ENCODE measurements at regions not wholly inside any gene's neighbourhood (a gene's known extent, or its start where the extent isn't known, plus 50 kb on each side); places are given as distances from the start of the nearest gene placed in this dataset.

DNA sequence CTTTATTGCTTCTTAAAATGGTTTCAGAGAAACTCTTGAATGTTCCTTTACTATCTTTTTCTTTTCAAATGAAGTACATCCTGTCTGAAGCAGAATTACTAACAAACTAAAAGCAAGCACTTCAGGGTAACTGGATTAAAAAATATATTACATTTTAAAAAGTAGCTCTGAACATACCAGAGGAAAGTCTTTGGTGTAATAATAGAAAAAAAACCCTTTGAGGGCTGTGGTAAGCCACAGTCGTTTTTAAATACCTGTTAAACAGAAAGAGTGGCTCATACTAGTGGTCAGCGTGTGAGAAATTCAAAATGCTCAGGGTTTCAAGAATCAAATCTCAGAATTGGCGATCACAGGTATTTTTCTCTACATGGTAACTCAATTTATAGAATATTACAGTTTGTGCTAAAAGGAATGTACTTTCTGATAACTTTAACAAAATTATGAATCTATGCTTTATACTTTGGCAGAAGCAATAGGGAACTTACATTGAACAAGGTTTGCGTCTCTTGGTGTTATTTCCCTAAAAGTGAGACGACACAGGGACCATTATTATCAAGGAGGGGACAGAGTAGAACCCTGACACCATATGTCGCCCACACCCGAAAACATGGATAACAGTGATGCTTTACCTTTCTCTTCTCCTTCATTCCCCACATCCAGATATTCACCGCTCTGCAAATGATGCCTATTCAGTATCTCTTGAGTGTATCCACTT lies 97.0 kb upstream of the DPH5 start:
- no peaks in the 10 kb centered on the region for H3K9me3 Mint-ChIP-seq
- DNase-seq = no peak

DNA sequence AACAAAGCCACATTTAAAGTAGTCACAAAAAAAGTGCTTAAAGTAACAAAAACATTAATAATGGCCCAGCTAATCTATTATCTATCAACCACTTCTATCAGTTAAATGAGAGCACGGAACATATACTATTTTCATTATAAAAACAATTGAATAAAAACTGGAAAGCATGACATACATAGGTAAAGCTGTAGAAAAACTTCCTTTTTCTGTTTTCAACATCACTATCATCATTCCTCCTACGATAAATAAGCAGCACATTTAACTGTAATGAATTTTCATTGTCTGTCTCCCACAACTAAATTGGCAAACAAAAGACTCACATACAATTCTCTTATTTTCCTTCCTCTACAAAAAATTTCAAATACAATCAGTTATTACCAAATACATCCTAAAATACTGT lies 96.4 kb upstream of the DPH5 start:
- Mint-ChIP-seq H3K27ac (no peak overlapping the region), H3K4me1 (no peaks in the 10 kb centered on the region), H3K9me3 (no peaks in the 10 kb centered on the region), H3K4me3 (no peak overlapping the region), H3K36me3 (ENCODE audit: low read depth) (no peaks in the 10 kb centered on the region), H3K27me3 (ENCODE audit: low read depth, poor library complexity) (no peaks in the 10 kb centered on the region)
- DNase-seq = no peak
- TF ChIP-seq, protein P1, sequence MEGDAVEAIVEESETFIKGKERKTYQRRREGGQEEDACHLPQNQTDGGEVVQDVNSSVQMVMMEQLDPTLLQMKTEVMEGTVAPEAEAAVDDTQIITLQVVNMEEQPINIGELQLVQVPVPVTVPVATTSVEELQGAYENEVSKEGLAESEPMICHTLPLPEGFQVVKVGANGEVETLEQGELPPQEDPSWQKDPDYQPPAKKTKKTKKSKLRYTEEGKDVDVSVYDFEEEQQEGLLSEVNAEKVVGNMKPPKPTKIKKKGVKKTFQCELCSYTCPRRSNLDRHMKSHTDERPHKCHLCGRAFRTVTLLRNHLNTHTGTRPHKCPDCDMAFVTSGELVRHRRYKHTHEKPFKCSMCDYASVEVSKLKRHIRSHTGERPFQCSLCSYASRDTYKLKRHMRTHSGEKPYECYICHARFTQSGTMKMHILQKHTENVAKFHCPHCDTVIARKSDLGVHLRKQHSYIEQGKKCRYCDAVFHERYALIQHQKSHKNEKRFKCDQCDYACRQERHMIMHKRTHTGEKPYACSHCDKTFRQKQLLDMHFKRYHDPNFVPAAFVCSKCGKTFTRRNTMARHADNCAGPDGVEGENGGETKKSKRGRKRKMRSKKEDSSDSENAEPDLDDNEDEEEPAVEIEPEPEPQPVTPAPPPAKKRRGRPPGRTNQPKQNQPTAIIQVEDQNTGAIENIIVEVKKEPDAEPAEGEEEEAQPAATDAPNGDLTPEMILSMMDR (IDR thresholded peaks at IDR 0.05) = no peak

More for the DNA sequence above, 97.0 kb upstream of the DPH5 start:
- H3K27me3 Mint-ChIP-seq (ENCODE audit: low read depth, poor library complexity) = no peaks in the 10 kb centered on the region
- H3K36me3 Mint-ChIP-seq (ENCODE audit: low read depth) = no peaks in the 10 kb centered on the region
- no peak overlapping the region for H3K27ac Mint-ChIP-seq
- H3K4me1 Mint-ChIP-seq = no peaks in the 10 kb centered on the region
- H3K4me3 Mint-ChIP-seq = no peak overlapping the region
- TF ChIP-seq, protein P1 (IDR thresholded peaks at IDR 0.05) = no peak

DNA sequence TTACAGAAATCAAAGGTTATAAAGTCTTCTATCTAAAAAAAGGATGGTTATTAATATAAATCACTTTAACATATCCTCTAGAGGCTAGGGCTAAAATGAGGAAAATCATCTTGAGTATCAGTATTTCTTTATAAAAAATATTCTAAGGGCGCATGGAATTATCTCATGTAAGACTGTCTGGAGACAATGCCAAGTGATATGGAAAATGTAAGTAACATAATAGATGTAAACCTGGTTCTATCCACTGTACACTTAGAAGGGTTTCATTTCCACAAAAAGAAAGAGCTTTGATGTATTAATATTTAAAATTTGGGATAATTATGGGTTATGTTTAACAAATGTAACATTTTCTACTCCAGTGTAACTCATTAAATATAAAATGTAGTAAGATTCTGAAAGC lies 95.9 kb upstream of the DPH5 start:
- no peak overlapping the region for H3K4me3 Mint-ChIP-seq
- TF ChIP-seq, protein P1 (IDR thresholded peaks at IDR 0.05) = no peak
- DNase-seq = no peak
- H3K27ac Mint-ChIP-seq = no peak overlapping the region
- no peaks in the 10 kb centered on the region for H3K27me3 Mint-ChIP-seq (ENCODE audit: low read depth, poor library complexity)
- no peaks in the 10 kb centered on the region for H3K36me3 Mint-ChIP-seq (ENCODE audit: low read depth)
- no peaks in the 10 kb centered on the region for H3K9me3 Mint-ChIP-seq
- no peaks in the 10 kb centered on the region for H3K4me1 Mint-ChIP-seq

DNA sequence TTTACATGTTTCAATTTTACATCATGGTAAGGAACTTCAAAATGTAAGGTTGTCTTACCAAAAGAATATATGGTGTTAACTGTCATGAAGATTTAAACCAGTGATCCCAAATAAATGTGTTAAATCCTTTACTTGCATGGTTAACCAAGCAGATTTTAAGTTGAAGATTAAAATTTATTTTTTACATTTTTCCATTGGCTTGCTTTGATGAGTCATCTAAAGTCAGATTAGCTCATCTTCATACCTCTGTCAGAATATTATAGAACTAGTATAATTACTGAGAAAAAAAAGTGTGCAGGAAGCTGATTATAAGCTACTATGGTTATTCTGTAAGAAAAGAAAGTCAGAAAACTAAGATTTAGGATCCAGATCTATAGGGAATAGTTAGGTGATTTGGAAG lies 95.3 kb upstream of the DPH5 start:
- TF ChIP-seq, protein P1 (IDR thresholded peaks at IDR 0.05) = no peak
- H3K27ac Mint-ChIP-seq = no peak overlapping the region
- no peaks in the 10 kb centered on the region for H3K27me3 Mint-ChIP-seq (ENCODE audit: low read depth, poor library complexity)
- H3K4me3 Mint-ChIP-seq = no peak overlapping the region
- DNase-seq = no peak
- H3K9me3 Mint-ChIP-seq = no peaks in the 10 kb centered on the region
- H3K36me3 Mint-ChIP-seq (ENCODE audit: low read depth) = no peaks in the 10 kb centered on the region
- no peaks in the 10 kb centered on the region for H3K4me1 Mint-ChIP-seq

DNA sequence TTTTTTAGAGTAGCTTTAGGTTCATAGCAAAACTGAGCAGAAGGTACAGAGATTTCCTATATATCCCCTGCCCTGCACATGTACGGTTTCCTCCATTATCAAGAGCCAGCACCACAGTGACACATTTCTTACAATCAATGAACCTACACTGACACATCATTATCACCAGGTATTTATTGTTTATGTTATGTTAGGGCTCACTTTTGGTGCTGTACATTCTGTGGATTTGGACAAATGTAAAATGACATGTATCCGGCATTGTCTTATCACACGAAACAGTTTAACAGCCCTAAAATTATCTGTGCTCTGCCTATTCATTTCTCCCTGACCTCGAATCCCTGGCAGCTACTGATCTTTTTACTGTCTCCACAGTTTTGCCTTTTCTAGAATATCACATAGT lies 93.7 kb upstream of the DPH5 start:
- no peak for DNase-seq
- Mint-ChIP-seq H3K27me3 (ENCODE audit: low read depth, poor library complexity) (no peaks in the 10 kb centered on the region), H3K4me3 (no peak overlapping the region), H3K36me3 (ENCODE audit: low read depth) (no peaks in the 10 kb centered on the region), H3K27ac (no peak overlapping the region), H3K4me1 (no peaks in the 10 kb centered on the region), H3K9me3 (no peaks in the 10 kb centered on the region)
- TF ChIP-seq, protein P1 (IDR thresholded peaks at IDR 0.05) = no peak

DNA sequence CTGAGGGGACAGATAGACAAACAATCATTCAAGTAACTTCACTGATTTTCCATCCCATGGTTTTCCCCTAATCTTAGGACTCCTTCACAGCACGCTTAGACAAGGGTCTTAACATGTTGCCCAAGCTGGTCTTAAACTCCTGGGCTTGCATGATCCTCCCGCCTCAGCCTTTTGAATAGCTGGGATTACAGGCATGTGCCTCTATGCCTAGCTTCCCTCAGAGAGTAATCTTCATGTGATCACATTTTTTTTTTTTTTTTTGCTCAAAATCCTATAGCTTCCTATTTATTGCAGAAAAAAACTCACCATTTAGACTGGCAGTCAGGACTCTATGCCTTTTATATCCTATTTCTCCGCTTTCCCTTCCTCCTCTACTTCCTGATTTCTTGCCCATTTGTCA lies 90.4 kb upstream of the DPH5 start:
- H3K27ac Mint-ChIP-seq = no peak overlapping the region
- peaks cover 3% of the 10 kb centered on the region for H3K27me3 Mint-ChIP-seq (ENCODE audit: low read depth, poor library complexity)
- no peak overlapping the region for H3K4me3 Mint-ChIP-seq
- DNase-seq = no peak
- no peaks in the 10 kb centered on the region for H3K36me3 Mint-ChIP-seq (ENCODE audit: low read depth)
- H3K9me3 Mint-ChIP-seq = peaks cover 4% of the 10 kb centered on the region
- peaks cover 5% of the 10 kb centered on the region for H3K4me1 Mint-ChIP-seq
- TF ChIP-seq, protein P1 (IDR thresholded peaks at IDR 0.05) = no peak

Measured in nephron progenitor cell (in vitro differentiated cells).